GM10248 (cell line): ENCODE measurements at regions not wholly inside any gene's neighbourhood (a gene's known extent, or its start where the extent isn't known, plus 50 kb on each side); places are given as distances from the start of the nearest gene placed in this dataset.

Source experiments
- CTCF ChIA-PET: fragments of 300-600 bp; sonication (Branson Sonifier 250); formaldehyde crosslinking; extraction: SDS; loops from one replicate; lab custom pipeline; 2021; ENCODE audit warnings: antibody characterized with exemption; lab: Yijun Ruan, JAX
- POLR2A ChIA-PET: fragments of 350-650 bp; sonication (Branson Sonifier 250); formaldehyde crosslinking; extraction: SDS; loops from one replicate; lab custom pipeline; 2020; ENCODE audit warnings: antibody characterized with exemption; lab: Yijun Ruan, JAX
- DNase-seq: peaks from one replicate; pipeline ENCODE4 v3.0.0; 2012; ENCODE audit errors: extremely low spot score
- TF ChIP-seq, protein P1 (sequence below): IDR thresholded peaks from 2 replicates; pipeline ENCODE4 v1.5.1; 2012; ENCODE audit warnings: mild to moderate bottlenecking, low read depth; ENCODE audit errors: extremely low read depth, missing control alignments, control extremely low read depth

DNA sequence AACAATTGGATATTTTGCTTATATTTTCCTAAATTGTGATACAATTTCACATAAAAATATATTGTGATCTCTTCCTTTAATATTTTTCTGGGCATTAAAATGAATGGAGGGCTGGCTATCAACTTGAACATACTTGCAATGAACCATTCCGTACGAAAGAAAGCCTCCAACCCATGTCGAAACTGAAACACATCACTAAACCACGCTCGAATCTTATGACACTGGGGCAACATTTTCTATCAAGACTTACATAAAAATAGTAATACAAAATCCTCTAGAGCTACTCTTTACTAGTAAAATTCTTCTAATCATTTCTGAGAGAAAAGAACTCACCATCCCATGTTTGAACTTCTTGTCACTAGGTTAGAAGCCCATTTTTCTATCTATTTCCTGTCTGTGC, 132.8 kb upstream of the DOK6 start:
- ChIA-PET CTCF (no interaction called here), POLR2A (no interaction called here)
- DNase-seq = no peak
- TF ChIP-seq, protein P1, sequence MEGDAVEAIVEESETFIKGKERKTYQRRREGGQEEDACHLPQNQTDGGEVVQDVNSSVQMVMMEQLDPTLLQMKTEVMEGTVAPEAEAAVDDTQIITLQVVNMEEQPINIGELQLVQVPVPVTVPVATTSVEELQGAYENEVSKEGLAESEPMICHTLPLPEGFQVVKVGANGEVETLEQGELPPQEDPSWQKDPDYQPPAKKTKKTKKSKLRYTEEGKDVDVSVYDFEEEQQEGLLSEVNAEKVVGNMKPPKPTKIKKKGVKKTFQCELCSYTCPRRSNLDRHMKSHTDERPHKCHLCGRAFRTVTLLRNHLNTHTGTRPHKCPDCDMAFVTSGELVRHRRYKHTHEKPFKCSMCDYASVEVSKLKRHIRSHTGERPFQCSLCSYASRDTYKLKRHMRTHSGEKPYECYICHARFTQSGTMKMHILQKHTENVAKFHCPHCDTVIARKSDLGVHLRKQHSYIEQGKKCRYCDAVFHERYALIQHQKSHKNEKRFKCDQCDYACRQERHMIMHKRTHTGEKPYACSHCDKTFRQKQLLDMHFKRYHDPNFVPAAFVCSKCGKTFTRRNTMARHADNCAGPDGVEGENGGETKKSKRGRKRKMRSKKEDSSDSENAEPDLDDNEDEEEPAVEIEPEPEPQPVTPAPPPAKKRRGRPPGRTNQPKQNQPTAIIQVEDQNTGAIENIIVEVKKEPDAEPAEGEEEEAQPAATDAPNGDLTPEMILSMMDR = no peak

DNA sequence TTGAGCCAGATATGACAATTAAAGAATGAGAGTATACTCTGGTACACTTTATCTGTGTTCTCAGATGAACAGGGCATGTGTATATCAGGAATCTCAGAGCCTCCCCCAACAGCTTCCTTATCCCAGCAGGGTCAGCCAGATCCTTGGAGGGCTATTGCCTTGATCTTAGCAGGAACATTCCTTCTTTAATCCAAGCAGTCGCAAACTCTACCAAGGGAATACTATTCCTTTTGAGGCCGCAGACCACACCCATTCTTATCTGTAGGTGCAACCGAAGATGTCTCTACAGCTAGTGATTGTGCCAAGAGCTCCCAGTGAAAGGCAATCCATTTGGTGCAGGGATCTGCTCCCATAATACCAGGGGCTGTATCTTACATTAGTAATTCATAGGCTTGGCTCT, 118.3 kb upstream of the DOK6 start:
- TF ChIP-seq, protein P1 = no peak
- no peak for DNase-seq
- ChIA-PET CTCF (no interaction called here), POLR2A (no interaction called here)

DNA sequence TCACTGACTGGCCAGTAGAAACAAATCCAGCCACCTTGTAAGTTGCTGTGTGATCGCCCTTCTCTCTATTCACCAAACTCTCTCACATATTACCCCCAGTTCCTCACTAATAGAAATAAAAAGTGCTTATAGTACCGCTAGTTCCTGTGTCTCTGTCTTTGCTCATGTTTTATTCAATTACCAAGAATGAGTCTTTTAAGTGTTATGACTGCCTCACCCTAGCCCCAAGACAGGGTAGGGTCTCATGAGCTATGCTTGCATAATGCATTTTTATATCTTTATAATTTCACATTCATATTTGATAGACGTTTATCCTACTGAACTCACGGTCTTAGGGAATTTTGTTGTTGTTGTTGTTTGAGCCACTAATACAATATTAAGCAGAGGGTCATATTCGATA, 109.6 kb upstream of the DOK6 start:
- no peak for DNase-seq
- ChIA-PET POLR2A (no interaction called here), CTCF (interaction anchor here (1.4 kb wide), 1 partner anchor 11 kb away, joined by 4 read pairs; no protein-coding TSS in a partner anchor)
- TF ChIP-seq, protein P1 = no peak

DNA sequence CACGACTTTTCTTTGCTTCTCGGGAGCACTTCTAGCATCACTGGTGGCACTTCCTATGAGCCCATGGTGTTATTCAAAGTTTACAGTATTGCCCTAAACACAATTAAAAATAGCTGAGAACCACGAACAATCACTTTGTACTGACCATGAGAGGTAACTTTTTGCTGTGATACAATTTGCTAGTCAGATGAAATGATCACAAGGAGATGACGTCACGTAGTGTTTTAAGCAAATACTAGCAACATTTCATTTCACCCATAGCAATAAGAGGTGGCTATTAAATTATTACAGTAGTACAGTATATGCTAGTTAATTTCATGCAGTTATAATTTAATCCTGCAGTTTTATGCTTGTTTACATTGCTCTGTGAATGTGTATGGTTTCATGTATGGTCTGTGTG, 108.9 kb upstream of the DOK6 start:
- ChIA-PET POLR2A (no interaction called here), CTCF (interaction anchor here (1.4 kb wide), 1 partner anchor 12 kb away, joined by 4 read pairs; no protein-coding TSS in a partner anchor)
- no peak for DNase-seq
- TF ChIP-seq, protein P1 = no peak

DNA sequence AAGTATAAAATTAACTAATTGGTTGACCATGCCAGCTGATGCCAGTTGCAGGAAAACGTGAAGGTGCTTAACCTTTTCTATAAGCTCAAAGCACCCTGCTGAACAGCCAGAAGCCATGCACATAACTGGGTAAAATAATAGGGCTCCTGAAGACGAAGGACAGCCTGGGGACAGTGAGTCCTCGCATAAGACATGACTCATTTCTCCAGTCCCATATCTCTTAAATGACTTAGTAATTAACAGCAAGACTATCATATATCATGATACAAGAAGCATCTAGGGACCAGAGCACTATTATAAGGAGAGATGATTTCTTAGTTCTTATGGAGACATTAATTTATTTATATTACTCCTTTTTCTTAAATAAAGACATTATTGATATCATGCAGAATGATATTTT, 100.5 kb upstream of the DOK6 start:
- DNase-seq = no peak
- TF ChIP-seq, protein P1 = no peak
- POLR2A ChIA-PET = no interaction called here
- CTCF ChIA-PET = no interaction called here

DNA sequence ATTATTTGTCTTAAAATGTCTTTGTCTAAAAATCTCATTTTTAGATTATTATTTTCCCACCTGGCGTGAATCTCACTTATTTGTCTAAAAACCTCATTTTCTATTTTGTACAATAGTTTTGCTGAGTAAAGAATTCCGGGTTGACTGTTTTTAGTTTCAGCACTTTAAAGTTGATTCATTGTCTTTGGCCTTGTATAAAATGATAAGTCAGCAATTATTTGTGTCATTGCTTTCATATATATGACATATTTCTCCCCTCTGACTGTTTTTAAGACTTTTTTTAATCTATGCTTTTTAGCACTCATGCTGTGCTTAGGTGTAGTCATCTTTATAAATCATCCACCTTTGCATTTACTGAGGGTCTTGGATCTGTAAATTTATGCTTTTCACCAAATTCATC, 92.1 kb upstream of the DOK6 start:
- POLR2A ChIA-PET = no interaction called here
- CTCF ChIA-PET = no interaction called here
- no peak for DNase-seq
- TF ChIP-seq, protein P1 = no peak

DNA sequence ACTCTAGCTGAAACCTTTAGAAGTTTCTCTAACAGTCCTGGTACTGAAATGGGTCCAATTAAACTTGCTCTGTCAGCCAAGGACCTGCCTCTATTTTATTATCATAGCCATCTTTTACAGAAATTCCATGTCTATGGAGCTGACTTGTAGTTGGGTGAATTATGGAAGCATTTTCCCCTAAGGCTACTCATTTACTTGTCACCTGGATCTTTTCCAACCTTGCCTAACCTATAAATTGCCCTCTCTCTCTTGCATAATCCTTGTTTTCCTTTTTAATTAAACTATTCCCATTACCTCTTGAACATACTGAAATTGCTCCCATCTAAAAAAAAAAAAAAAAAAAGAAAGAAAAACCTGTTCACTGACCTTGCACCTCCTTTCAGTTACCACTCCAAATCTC, 74.6 kb upstream of the DOK6 start:
- CTCF ChIA-PET = no interaction called here
- POLR2A ChIA-PET = no interaction called here
- DNase-seq = no peak
- TF ChIP-seq, protein P1 = no peak
